ENCODE measurements at regions not wholly inside any gene's neighbourhood (a gene's known extent, or its start where the extent isn't known, plus 50 kb on each side); places are given as distances from the start of the nearest gene placed in this dataset.
A peak's percentile ranks its signal among the peaks of the same experiment; 100 is the strongest.

- Histone ChIP-seq H2BK5ac (ENCODE audit: low read depth, low read length, poor library complexity, severe bottlenecking) (no peak overlapping the region), H2AFZ (ENCODE audit: low read depth, low read length) (no peak overlapping the region), H3K4me3 (ENCODE audit: insufficient read depth in 1 of 2, low read depth in 1 of 2, low read length in 2 of 2) (no peak overlapping the region), H3K36me3 (ENCODE audit: control insufficient read depth in 1 of 2, insufficient read depth in 2 of 2, low read depth in 1 of 2, low read length in 2 of 2) (no peaks in the 10 kb centered on the region), H3K27me3 (ENCODE audit: control insufficient read depth in 1 of 2, insufficient read depth in 1 of 2, low read length in 2 of 2) (no peaks in the 10 kb centered on the region), H3K18ac (ENCODE audit: low read depth in 1 of 2, low read length in 2 of 2) (no peak overlapping the region), H2BK15ac (ENCODE audit: low read depth, poor library complexity, severe bottlenecking) (no peak overlapping the region), H3K14ac (ENCODE audit: low read length in 2 of 2) (no peak overlapping the region), H3K27ac (ENCODE audit: low read length, poor library complexity, severe bottlenecking) (no peak overlapping the region), H3K4ac (ENCODE audit: low read depth in 1 of 2, low read length in 2 of 2) (no peak overlapping the region), H2AK5ac (ENCODE audit: low read length, severe bottlenecking) (no peak overlapping the region), H4K8ac (ENCODE audit: low read length) (no peak overlapping the region), H4K91ac (ENCODE audit: low read length) (no peak overlapping the region), H3K23ac (ENCODE audit: low read length in 2 of 2) (no peak overlapping the region), H3K9ac (ENCODE audit: low read length) (no peak overlapping the region), H2BK12ac (ENCODE audit: low read length in 2 of 2) (no peak overlapping the region), H2BK120ac (ENCODE audit: low read depth, low read length) (no peak overlapping the region), H3K9me3 (ENCODE audit: control insufficient read depth, low read length) (no peaks in the 10 kb centered on the region), H3K4me1 (ENCODE audit: control insufficient read depth, insufficient read depth, low read depth, low read length) (peaks cover 1% of the 10 kb centered on the region), H3K79me1 (replicated peaks; ENCODE audit: low read length, poor library complexity, severe bottlenecking) (no peaks in the 10 kb centered on the region), H3K4me2 (ENCODE audit: low read length, poor library complexity, severe bottlenecking) (no peak overlapping the region)
- DNase-seq: no peak
- WGBS: 92% methylated on average over 5 of the region's 5 CpGs
Measured at GRCh38 chr14:53861781-53862180, 94.8 kb downstream of the BMP4 start.

DNA sequence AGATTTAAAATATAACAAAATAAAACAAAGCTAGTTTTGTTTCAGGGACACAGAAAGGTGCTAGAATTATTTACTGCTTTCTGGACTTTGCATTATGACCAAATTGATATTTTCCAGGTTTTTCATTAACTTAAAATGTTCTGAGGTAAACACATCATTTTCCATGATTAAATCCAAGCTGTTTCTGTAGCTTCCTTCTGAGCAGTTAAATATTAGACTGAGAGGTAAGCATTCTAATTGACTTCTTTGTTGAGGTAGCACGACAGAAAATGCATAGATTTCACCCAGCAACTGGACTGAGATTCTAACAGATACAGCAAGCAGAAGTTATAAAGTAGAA, 98.3 kb downstream of the BMP4 start:
- Histone ChIP-seq H2BK15ac (ENCODE audit: low read depth, poor library complexity, severe bottlenecking) (no peak overlapping the region), H3K23ac (ENCODE audit: low read length in 2 of 2) (no peak overlapping the region), H2BK120ac (ENCODE audit: low read depth, low read length) (no peak overlapping the region), H2BK12ac (ENCODE audit: low read length in 2 of 2) (no peak overlapping the region), H3K9ac (ENCODE audit: low read length) (no peak overlapping the region), H2BK5ac (ENCODE audit: low read depth, low read length, poor library complexity, severe bottlenecking) (no peak overlapping the region), H3K18ac (ENCODE audit: low read depth in 1 of 2, low read length in 2 of 2) (no peak overlapping the region), H3K9me3 (ENCODE audit: control insufficient read depth, low read length) (no peaks in the 10 kb centered on the region), H2AK5ac (ENCODE audit: low read length, severe bottlenecking) (no peak overlapping the region), H4K91ac (ENCODE audit: low read length) (no peak overlapping the region), H4K8ac (ENCODE audit: low read length) (no peak overlapping the region), H3K27ac (ENCODE audit: low read length, poor library complexity, severe bottlenecking) (no peak overlapping the region), H3K14ac (ENCODE audit: low read length in 2 of 2) (no peak overlapping the region), H3K4me1 (ENCODE audit: control insufficient read depth, insufficient read depth, low read depth, low read length) (no peaks in the 10 kb centered on the region), H3K36me3 (ENCODE audit: control insufficient read depth in 1 of 2, insufficient read depth in 2 of 2, low read depth in 1 of 2, low read length in 2 of 2) (no peaks in the 10 kb centered on the region), H3K4me3 (ENCODE audit: insufficient read depth in 1 of 2, low read depth in 1 of 2, low read length in 2 of 2) (no peak overlapping the region), H2AFZ (ENCODE audit: low read depth, low read length) (no peak overlapping the region), H3K27me3 (ENCODE audit: control insufficient read depth in 1 of 2, insufficient read depth in 1 of 2, low read length in 2 of 2) (no peaks in the 10 kb centered on the region), H3K79me1 (replicated peaks; ENCODE audit: low read length, poor library complexity, severe bottlenecking) (no peaks in the 10 kb centered on the region), H3K4me2 (ENCODE audit: low read length, poor library complexity, severe bottlenecking) (no peak overlapping the region), H3K4ac (ENCODE audit: low read depth in 1 of 2, low read length in 2 of 2) (no peak overlapping the region)
- WGBS: 92% methylated on average over 1 of the region's 1 CpG
- DNase-seq: no peak

GRCh38 chr14:53857625-53858344, 98.8 kb downstream of the BMP4 start:
- no peak overlapping the region for H3K4me2 ChIP-seq (ENCODE audit: low read length, poor library complexity, severe bottlenecking)
- H3K4ac ChIP-seq (ENCODE audit: low read depth in 1 of 2, low read length in 2 of 2): no peak overlapping the region
- no peak overlapping the region for H3K23ac ChIP-seq (ENCODE audit: low read length in 2 of 2)
- 95% methylated on average over 4 of the region's 5 CpGs for WGBS
- peak overlapping the region; percentile 49 for H2AK5ac ChIP-seq (ENCODE audit: low read length, severe bottlenecking)
- H2BK15ac ChIP-seq (ENCODE audit: low read depth, poor library complexity, severe bottlenecking): no peak overlapping the region
- H3K79me1 ChIP-seq (replicated peaks; ENCODE audit: low read length, poor library complexity, severe bottlenecking): no peaks in the 10 kb centered on the region
- H3K9me3 ChIP-seq (ENCODE audit: control insufficient read depth, low read length): no peaks in the 10 kb centered on the region
- no peak for DNase-seq
- no peak overlapping the region for H2BK5ac ChIP-seq (ENCODE audit: low read depth, low read length, poor library complexity, severe bottlenecking)
- H3K9ac ChIP-seq (ENCODE audit: low read length): no peak overlapping the region
- no peak overlapping the region for H3K18ac ChIP-seq (ENCODE audit: low read depth in 1 of 2, low read length in 2 of 2)
- H2BK120ac ChIP-seq (ENCODE audit: low read depth, low read length): no peak overlapping the region
- no peaks in the 10 kb centered on the region for H3K36me3 ChIP-seq (ENCODE audit: control insufficient read depth in 1 of 2, insufficient read depth in 2 of 2, low read depth in 1 of 2, low read length in 2 of 2)
- H3K14ac ChIP-seq (ENCODE audit: low read length in 2 of 2): no peak overlapping the region
- H3K27ac ChIP-seq (ENCODE audit: low read length, poor library complexity, severe bottlenecking): no peak overlapping the region
- H4K8ac ChIP-seq (ENCODE audit: low read length): no peak overlapping the region
- H2BK12ac ChIP-seq (ENCODE audit: low read length in 2 of 2): no peak overlapping the region
- no peaks in the 10 kb centered on the region for H3K4me1 ChIP-seq (ENCODE audit: control insufficient read depth, insufficient read depth, low read depth, low read length)
- H2AFZ ChIP-seq (ENCODE audit: low read depth, low read length): no peak overlapping the region
- H4K91ac ChIP-seq (ENCODE audit: low read length): no peak overlapping the region
- H3K4me3 ChIP-seq (ENCODE audit: insufficient read depth in 1 of 2, low read depth in 1 of 2, low read length in 2 of 2): no peak overlapping the region
- H3K27me3 ChIP-seq (ENCODE audit: control insufficient read depth in 1 of 2, insufficient read depth in 1 of 2, low read length in 2 of 2): no peaks in the 10 kb centered on the region

GRCh38 chr14:53855574-53855973, 101.1 kb downstream of the BMP4 start:
- no peaks in the 10 kb centered on the region for H3K9me3 ChIP-seq (ENCODE audit: control insufficient read depth, low read length)
- H3K27ac ChIP-seq (ENCODE audit: low read length, poor library complexity, severe bottlenecking): no peak overlapping the region
- H4K91ac ChIP-seq (ENCODE audit: low read length): no peak overlapping the region
- H3K4ac ChIP-seq (ENCODE audit: low read depth in 1 of 2, low read length in 2 of 2): no peak overlapping the region
- H3K23ac ChIP-seq (ENCODE audit: low read length in 2 of 2): no peak overlapping the region
- no peak overlapping the region for H2BK120ac ChIP-seq (ENCODE audit: low read depth, low read length)
- DNase-seq: no peak
- H3K14ac ChIP-seq (ENCODE audit: low read length in 2 of 2): no peak overlapping the region
- H4K8ac ChIP-seq (ENCODE audit: low read length): no peak overlapping the region
- H3K4me3 ChIP-seq (ENCODE audit: insufficient read depth in 1 of 2, low read depth in 1 of 2, low read length in 2 of 2): no peak overlapping the region
- no peak overlapping the region for H3K9ac ChIP-seq (ENCODE audit: low read length)
- no peaks in the 10 kb centered on the region for H3K4me1 ChIP-seq (ENCODE audit: control insufficient read depth, insufficient read depth, low read depth, low read length)
- H3K36me3 ChIP-seq (ENCODE audit: control insufficient read depth in 1 of 2, insufficient read depth in 2 of 2, low read depth in 1 of 2, low read length in 2 of 2): no peaks in the 10 kb centered on the region
- H3K27me3 ChIP-seq (ENCODE audit: control insufficient read depth in 1 of 2, insufficient read depth in 1 of 2, low read length in 2 of 2): no peaks in the 10 kb centered on the region
- no peaks in the 10 kb centered on the region for H3K79me1 ChIP-seq (replicated peaks; ENCODE audit: low read length, poor library complexity, severe bottlenecking)
- WGBS: 50% methylated on average over 2 of the region's 2 CpGs
- H2BK5ac ChIP-seq (ENCODE audit: low read depth, low read length, poor library complexity, severe bottlenecking): no peak overlapping the region
- H2AK5ac ChIP-seq (ENCODE audit: low read length, severe bottlenecking): no peak overlapping the region
- no peak overlapping the region for H2AFZ ChIP-seq (ENCODE audit: low read depth, low read length)
- H2BK12ac ChIP-seq (ENCODE audit: low read length in 2 of 2): no peak overlapping the region
- no peak overlapping the region for H2BK15ac ChIP-seq (ENCODE audit: low read depth, poor library complexity, severe bottlenecking)
- H3K18ac ChIP-seq (ENCODE audit: low read depth in 1 of 2, low read length in 2 of 2): no peak overlapping the region
- no peak overlapping the region for H3K4me2 ChIP-seq (ENCODE audit: low read length, poor library complexity, severe bottlenecking)
